K562 (cell line): ENCODE measurements at regions not wholly inside any gene's neighbourhood (a gene's known extent, or its start where the extent isn't known, plus 50 kb on each side); places are given as distances from the start of the nearest gene placed in this dataset.

Source experiments
- ATAC-seq: fragments of 200-7000 bp; cut with Tn5 transposase; 3 replicates; pipeline ENCODE4 v1.9.1; 2020; ENCODE audit warnings: moderate library complexity
- BruUV-seq: library from RNA; stranded (reverse); fragments of 400-500 nt; replicated peaks from 2 replicates; lab custom pipeline; 2021; lab: Mats Ljungman, UMichigan
- CTCF ChIA-PET: fragments of 300-600 bp; formaldehyde crosslinking; extraction: SDS; loops from one replicate; lab custom pipeline; 2021; ENCODE audit warnings: low intra/inter-chr PET ratio; lab: Yijun Ruan, JAX
- POLR2A ChIA-PET: fragments of 300-600, 350-650 bp; sonication (Branson Sonifier 250); formaldehyde crosslinking; extraction: SDS; loops from one replicate; lab custom pipeline; 2021; ENCODE audit warnings: antibody characterized with exemption, inconsistent platforms; lab: Yijun Ruan, JAX
- DNase-seq, 4 experiments: peaks; one replicate each; pipeline versions ENCODE4 v3.0.0 to v3.0.0-alpha.2; 2011 to 2018; ENCODE audit warnings: low spot score in 3 of 4, mixed read lengths in 3 of 4; ENCODE audit errors: extremely low read depth in 1 of 4
- FAIRE-seq: peaks from 2 replicates; lab custom pipeline; 2011; peaks lifted over from hg19 to GRCh38; lab: Jason Lieb, UNC
- H2AFZ ChIP-seq: 2 replicates; pipeline ENCODE4 v1.6.0; 2011; ENCODE audit warnings: low read depth, low read length, control low read depth, inconsistent platforms
- H3K27ac ChIP-seq: fragments of 200-600 bp; 3 replicates; pipeline ENCODE4 v1.8.0; 2011; ENCODE audit warnings: low read depth, mild to moderate bottlenecking, control low read depth, inconsistent platforms, low read length, moderate library complexity, mixed read lengths; ENCODE audit errors: extremely low read depth
- H3K27me3 ChIP-seq, 2 experiments: fragments of 300-600 bp in 1 of 2; 2 replicates in 1 of 2; 3 replicates in 1 of 2; pipeline versions ENCODE4 v1.6.0 to v1.8.0; 2011; ENCODE audit warnings: inconsistent platforms in 2 of 2, low read length in 2 of 2, mild to moderate bottlenecking in 1 of 2, mixed read lengths in 1 of 2, moderate library complexity in 1 of 2; ENCODE audit not compliant: control insufficient read depth in 2 of 2, insufficient read depth in 2 of 2
- H3K36me3 ChIP-seq: fragments of 300-600 bp; 3 replicates; pipeline ENCODE4 v1.8.0; 2011; ENCODE audit warnings: mild to moderate bottlenecking, low read length, inconsistent platforms; ENCODE audit not compliant: control insufficient read depth, insufficient read depth
- H3K4me1 ChIP-seq, 2 experiments: fragments of 200-600 bp in 1 of 2; replicated peaks in 1 of 2; 2 replicates in 1 of 2; 3 replicates in 1 of 2; pipeline versions ENCODE4 v1.5.1 to v1.8.0; 2011; ENCODE audit warnings: inconsistent platforms in 2 of 2, low read length in 2 of 2, mild to moderate bottlenecking in 1 of 2, mixed read lengths in 1 of 2, moderate library complexity in 1 of 2; ENCODE audit not compliant: control insufficient read depth in 2 of 2, insufficient read depth in 2 of 2
- H3K4me2 ChIP-seq: 2 replicates; pipeline ENCODE4 v1.6.1; 2011; ENCODE audit warnings: low read length, control low read depth, inconsistent platforms, mixed read lengths; ENCODE audit not compliant: insufficient read depth
- H3K4me3 ChIP-seq: fragments of 200-600 bp; sonication (generic), shearing (Covaris generic); 2 replicates; pipeline ENCODE4 v1.5.1; 2016; ENCODE audit warnings: control low read depth, inconsistent platforms
- H3K79me2 ChIP-seq: fragments of 200-600 bp; 3 replicates; pipeline ENCODE4 v1.8.0; 2011; ENCODE audit warnings: low read length, inconsistent platforms; ENCODE audit not compliant: control insufficient read depth, insufficient read depth
- H3K9ac ChIP-seq, 2 experiments: 2 replicates each; pipeline versions ENCODE4 v1.6.0 to v1.6.1; 2011; ENCODE audit warnings: low read depth in 2 of 2, low read length in 2 of 2, control low read depth in 1 of 2, inconsistent platforms in 1 of 2, mild to moderate bottlenecking in 1 of 2, mixed read lengths in 1 of 2; ENCODE audit not compliant: insufficient read depth in 1 of 2
- H3K9me1 ChIP-seq: one replicate; pipeline ENCODE4 v1.6.0; 2011; ENCODE audit warnings: inconsistent platforms, mild to moderate bottlenecking, low read length, moderate library complexity; ENCODE audit not compliant: control insufficient read depth, insufficient read depth
- H3K9me3 ChIP-seq: replicated peaks from 2 replicates; pipeline ENCODE4 v1.5.1; 2011; ENCODE audit warnings: low read depth, low read length, inconsistent platforms; ENCODE audit not compliant: control insufficient read depth, insufficient read depth
- H4K20me1 ChIP-seq: replicated peaks from 2 replicates; pipeline ENCODE4 v1.6.1; 2011; ENCODE audit warnings: low read length, inconsistent platforms, mixed read lengths; ENCODE audit not compliant: control insufficient read depth, insufficient read depth
- ELF1 ChIP-seq: fragments of 200-800 bp; sonication (Bioruptor generic); IDR thresholded peaks from 2 replicates; pipeline ENCODE4 v1.6.1; 2016; ENCODE audit warnings: missing genetic modification characterization, missing compliant biosample characterization
- ESRRB ChIP-seq: fragments of 250-450 bp; sonication (Bioruptor Pico); IDR thresholded peaks from 2 replicates; pipeline ENCODE4 v1.5.0; 2020; ENCODE audit warnings: mild to moderate bottlenecking, moderate library complexity, borderline replicate concordance
- NCOA1 ChIP-seq: fragments of 450-650 bp; IDR thresholded peaks from 2 replicates; pipeline ENCODE4 v1.6.1; 2016; ENCODE audit warnings: low read depth
- NCOA6 ChIP-seq: fragments of 450-650 bp; IDR thresholded peaks from 2 replicates; pipeline ENCODE4 v1.6.1; 2017; ENCODE audit warnings: mild to moderate bottlenecking
- NFYB ChIP-seq: IDR thresholded peaks from 2 replicates; pipeline ENCODE4 v1.6.1; 2011; ENCODE audit warnings: mild to moderate bottlenecking, moderate library complexity; ENCODE audit not compliant: insufficient read length; ENCODE audit errors: extremely low read depth
- SPI1 ChIP-seq: IDR thresholded peaks from 2 replicates; pipeline ENCODE4 v1.6.1; 2011; ENCODE audit warnings: low read depth, low read length, control low read depth, borderline replicate concordance
- TRIM28 ChIP-seq: fragments of 450-650 bp; IDR thresholded peaks from 2 replicates; pipeline ENCODE4 v1.6.1; 2017
- ZFX ChIP-seq: sonication (generic); formaldehyde crosslinking; IDR thresholded peaks from 2 replicates; pipeline ENCODE4 v1.8.0; 2022; ENCODE audit warnings: mild to moderate bottlenecking, missing genetic modification reagents, moderate library complexity
- ZNF143 ChIP-seq: sonication (generic); formaldehyde crosslinking; IDR thresholded peaks from 2 replicates; pipeline ENCODE4 v1.9.0; 2022; ENCODE audit warnings: mild to moderate bottlenecking, missing genetic modification reagents
- WGBS: fragments of 100-300 bp; shearing (Covaris generic); methylation state at CpG from one replicate; pipeline ENCODE4 v1.1.6; 2016; ENCODE audit warnings: low coverage, mixed read lengths; ENCODE audit not compliant: insufficient coverage; ENCODE audit errors: missing lambda C conversion rate; 5-methylcytosine and 5-hydroxymethylcytosine counted together
- in situ Hi-C: fragments of 300-500 bp; cut with MboI; formaldehyde crosslinking; loops from 4 replicates; pipeline ENCODE4 v1.15.0; 2018; ENCODE audit warnings: inconsistent platforms, mixed read lengths
- intact Hi-C: fragments of 100-400 bp; cut with micrococcal nuclease; formaldehyde crosslinking; loops from 2 replicates; pipeline ENCODE4 v1.14.2; 2022
- TF ChIP-seq, protein P1 (sequence below): IDR thresholded peaks from 2 replicates; pipeline ENCODE4 v1.6.1; 2012; ENCODE audit warnings: low read depth, low read length, improper control_type of control experiment, borderline replicate concordance
- TF ChIP-seq, protein P2 (sequence below): fragments of 250-450 bp; sonication (Bioruptor Pico); IDR thresholded peaks from 2 replicates; pipeline ENCODE4 v1.5.1; 2021; ENCODE audit warnings: mild to moderate bottlenecking
- TF ChIP-seq, protein P3 (sequence below): IDR thresholded peaks from 2 replicates; pipeline ENCODE4 v1.6.1; 2011; ENCODE audit warnings: borderline replicate concordance, low read depth, mild to moderate bottlenecking, moderate library complexity, low read length; ENCODE audit not compliant: insufficient read depth, poor library complexity, severe bottlenecking
- TF ChIP-seq, protein P4 (sequence below): fragments of 450-650 bp; IDR thresholded peaks from 2 replicates; pipeline ENCODE4 v1.6.1; 2016

DNA sequence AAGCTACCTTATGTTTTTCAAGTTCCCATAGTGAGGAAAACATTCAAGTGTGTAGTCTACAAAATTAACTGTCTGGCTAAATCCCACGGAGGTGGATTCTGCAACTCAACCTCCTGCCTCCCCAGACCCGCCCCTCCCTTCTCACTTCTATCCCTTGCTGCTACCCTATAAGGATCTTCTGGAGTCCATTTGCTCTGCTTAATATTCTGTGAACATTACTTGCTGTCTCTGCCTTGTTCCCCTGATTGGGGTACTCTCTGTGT, 163.2 kb downstream of the KCNE4 start:
- Histone ChIP-seq H3K4me3 (no peak overlapping the region), H3K27me3 (no peaks in the 10 kb centered on the region), H3K9ac (no peak overlapping the region), H3K36me3 (no peaks in the 10 kb centered on the region), H2AFZ (no peak overlapping the region), H3K4me2 (no peak overlapping the region), H3K9me1 (no peaks in the 10 kb centered on the region), H4K20me1 (no peaks in the 10 kb centered on the region), H3K27ac (no peak overlapping the region), H3K79me2 (no peaks in the 10 kb centered on the region), H3K4me1 (no peaks in the 10 kb centered on the region), H3K9me3 (no peaks in the 10 kb centered on the region)
- TF ChIP-seq, protein P1, sequence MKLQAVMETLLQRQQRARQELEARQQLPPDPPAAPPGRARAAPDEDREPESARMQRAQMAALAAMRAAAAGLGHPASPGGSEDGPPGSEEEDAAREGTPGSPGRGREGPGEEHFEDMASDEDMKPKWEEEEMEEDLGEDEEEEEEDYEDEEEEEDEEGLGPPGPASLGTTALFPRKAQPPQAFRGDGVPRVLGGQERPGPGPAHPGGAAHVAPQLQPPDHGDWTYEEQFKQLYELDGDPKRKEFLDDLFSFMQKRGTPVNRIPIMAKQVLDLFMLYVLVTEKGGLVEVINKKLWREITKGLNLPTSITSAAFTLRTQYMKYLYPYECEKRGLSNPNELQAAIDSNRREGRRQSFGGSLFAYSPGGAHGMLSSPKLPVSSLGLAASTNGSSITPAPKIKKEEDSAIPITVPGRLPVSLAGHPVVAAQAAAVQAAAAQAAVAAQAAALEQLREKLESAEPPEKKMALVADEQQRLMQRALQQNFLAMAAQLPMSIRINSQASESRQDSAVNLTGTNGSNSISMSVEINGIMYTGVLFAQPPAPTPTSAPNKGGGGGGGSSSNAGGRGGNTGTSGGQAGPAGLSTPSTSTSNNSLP: no peak
- no peak for TF ChIP-seq TRIM28
- no peak for TF ChIP-seq NFYB
- no peak for TF ChIP-seq NCOA1
- TF ChIP-seq NCOA6: no peak
- TF ChIP-seq SPI1: no peak
- no peak for TF ChIP-seq ELF1
- TF ChIP-seq, protein P2, sequence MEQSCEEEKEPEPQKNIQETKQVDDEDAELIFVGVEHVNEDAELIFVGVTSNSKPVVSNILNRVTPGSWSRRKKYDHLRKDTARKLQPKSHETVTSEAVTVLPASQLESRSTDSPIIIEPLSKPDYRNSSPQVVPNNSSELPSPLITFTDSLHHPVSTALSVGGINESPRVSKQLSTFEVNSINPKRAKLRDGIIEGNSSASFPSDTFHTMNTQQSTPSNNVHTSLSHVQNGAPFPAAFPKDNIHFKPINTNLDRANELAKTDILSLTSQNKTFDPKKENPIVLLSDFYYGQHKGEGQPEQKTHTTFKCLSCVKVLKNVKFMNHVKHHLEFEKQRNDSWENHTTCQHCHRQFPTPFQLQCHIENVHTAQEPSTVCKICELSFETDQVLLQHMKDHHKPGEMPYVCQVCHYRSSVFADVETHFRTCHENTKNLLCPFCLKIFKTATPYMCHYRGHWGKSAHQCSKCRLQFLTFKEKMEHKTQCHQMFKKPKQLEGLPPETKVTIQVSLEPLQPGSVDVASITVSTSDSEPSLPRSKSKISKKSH (CRISPR knock-in tag): no peak
- TF ChIP-seq, protein P3, sequence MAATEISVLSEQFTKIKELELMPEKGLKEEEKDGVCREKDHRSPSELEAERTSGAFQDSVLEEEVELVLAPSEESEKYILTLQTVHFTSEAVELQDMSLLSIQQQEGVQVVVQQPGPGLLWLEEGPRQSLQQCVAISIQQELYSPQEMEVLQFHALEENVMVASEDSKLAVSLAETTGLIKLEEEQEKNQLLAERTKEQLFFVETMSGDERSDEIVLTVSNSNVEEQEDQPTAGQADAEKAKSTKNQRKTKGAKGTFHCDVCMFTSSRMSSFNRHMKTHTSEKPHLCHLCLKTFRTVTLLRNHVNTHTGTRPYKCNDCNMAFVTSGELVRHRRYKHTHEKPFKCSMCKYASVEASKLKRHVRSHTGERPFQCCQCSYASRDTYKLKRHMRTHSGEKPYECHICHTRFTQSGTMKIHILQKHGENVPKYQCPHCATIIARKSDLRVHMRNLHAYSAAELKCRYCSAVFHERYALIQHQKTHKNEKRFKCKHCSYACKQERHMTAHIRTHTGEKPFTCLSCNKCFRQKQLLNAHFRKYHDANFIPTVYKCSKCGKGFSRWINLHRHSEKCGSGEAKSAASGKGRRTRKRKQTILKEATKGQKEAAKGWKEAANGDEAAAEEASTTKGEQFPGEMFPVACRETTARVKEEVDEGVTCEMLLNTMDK: no peak
- no peak for TF ChIP-seq ZFX (CRISPR knock-in tag)
- no peak for TF ChIP-seq ZNF143
- no peak for TF ChIP-seq ESRRB (CRISPR knock-in tag)
- TF ChIP-seq, protein P4, sequence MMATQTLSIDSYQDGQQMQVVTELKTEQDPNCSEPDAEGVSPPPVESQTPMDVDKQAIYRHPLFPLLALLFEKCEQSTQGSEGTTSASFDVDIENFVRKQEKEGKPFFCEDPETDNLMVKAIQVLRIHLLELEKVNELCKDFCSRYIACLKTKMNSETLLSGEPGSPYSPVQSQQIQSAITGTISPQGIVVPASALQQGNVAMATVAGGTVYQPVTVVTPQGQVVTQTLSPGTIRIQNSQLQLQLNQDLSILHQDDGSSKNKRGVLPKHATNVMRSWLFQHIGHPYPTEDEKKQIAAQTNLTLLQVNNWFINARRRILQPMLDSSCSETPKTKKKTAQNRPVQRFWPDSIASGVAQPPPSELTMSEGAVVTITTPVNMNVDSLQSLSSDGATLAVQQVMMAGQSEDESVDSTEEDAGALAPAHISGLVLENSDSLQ: no peak
- no peak for DNase-seq
- FAIRE-seq: no peak
- BruUV-seq: no TSS peak
- no peak for ATAC-seq
- 0% methylated on average over 1 of the region's 2 CpGs for WGBS
- CTCF ChIA-PET: no interaction called here
- intact Hi-C loops: no loop called here
- POLR2A ChIA-PET: no interaction called here
- in situ Hi-C loops: no loop called here
